Activated CD4-positive, alpha-beta T cell treated with anti-CD3 and anti-CD28 coated beads, Interleukin-2, amount 50 U/mL, for 16 hours (primary cell): ENCODE measurements at regions not wholly inside any gene's neighbourhood (a gene's known extent, or its start where the extent isn't known, plus 50 kb on each side); places are given as distances from the start of the nearest gene placed in this dataset.

ENCODE experiments used
- DNase-seq: peaks from one replicate; pipeline ENCODE4 v3.0.0-alpha.2; 2020

DNA sequence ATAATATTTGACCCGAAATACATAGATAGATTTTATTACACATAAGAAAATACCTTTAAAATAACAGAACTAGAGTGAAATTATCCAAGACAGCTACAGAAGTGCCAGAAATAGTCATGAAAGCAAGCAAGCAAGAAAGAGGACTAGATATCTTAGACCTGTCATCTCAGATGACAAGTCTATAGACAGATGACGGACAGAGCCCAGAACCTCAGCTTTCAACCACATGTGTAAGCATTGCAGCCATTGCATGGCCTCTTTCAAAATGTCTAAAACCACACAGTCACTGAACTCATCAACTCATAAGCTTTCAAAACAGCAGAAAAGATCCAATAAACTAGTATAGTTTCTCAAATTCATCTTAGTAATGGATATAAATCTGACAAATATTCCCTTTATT lies 59.8 kb upstream of the FHIT start:
- no peak for DNase-seq

DNA sequence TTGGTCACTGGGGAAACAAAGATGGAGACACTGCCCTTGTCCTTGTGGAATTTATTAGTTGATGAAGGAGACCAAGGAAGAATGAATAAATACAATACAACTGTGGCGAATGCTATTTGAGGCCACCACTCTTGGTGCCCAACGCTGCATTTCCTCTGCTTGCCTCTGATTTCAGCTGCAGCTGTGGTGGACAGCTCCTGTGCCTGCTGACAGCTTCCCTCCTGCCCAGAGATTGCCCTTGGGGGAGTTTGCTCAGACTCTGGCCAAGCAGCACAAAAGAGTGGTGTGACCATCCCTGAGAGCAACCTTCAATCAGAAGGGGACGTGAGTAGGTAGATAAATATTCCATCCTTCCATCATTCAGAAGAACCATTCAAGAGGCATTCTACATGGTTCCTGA lies 64.6 kb upstream of the FHIT start:
- DNase-seq, result no peak

DNA sequence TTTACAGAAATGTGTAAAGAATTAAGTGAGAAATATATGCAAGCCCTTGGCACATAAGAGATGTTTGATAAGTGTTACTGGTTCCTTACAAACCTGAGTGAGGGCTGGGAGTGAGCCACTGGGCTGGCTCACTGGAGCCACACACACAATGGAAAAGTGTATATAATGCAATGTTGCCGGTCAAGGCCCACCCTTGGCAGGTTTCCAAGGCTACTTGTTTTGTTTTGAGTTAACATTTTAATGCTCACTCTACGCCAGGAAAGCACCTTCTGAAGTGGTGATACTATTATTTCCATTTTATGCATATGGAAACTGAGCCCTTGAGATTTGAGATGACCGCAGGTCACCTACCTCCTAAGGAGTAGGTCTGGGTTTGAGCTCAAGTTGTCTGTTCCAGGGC lies 71.8 kb upstream of the FHIT start:
- DNase-seq, result no peak

DNA sequence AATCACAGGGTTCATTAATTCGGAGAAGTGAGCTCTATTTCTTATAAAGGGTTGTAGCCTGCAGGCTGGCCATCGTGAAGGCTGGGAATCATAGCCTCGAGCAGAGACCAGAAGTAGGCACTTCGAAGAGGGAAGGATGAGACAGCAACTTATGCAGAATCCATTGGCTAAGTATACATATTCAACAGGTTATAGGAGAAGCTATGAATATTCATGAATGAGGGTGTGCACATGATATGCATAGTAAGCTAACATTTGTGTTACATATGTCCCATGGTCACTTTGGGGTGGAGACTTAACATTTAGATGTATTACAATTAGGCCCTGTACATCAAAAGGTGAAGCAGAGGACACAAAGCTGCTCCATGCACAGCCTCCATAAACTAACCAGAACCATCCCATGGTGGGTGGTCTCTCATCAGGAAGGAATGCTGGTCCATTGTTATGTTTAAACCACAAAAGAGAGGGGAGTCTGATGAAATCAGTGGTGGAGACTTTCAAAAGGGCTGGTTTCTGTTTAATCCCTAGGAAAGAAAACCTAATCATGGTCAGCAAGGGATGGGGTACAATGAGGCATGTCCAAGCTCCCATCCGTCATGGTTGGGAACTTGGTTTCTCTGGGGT lies 80.8 kb upstream of the FHIT start:
- no peak for DNase-seq

DNA sequence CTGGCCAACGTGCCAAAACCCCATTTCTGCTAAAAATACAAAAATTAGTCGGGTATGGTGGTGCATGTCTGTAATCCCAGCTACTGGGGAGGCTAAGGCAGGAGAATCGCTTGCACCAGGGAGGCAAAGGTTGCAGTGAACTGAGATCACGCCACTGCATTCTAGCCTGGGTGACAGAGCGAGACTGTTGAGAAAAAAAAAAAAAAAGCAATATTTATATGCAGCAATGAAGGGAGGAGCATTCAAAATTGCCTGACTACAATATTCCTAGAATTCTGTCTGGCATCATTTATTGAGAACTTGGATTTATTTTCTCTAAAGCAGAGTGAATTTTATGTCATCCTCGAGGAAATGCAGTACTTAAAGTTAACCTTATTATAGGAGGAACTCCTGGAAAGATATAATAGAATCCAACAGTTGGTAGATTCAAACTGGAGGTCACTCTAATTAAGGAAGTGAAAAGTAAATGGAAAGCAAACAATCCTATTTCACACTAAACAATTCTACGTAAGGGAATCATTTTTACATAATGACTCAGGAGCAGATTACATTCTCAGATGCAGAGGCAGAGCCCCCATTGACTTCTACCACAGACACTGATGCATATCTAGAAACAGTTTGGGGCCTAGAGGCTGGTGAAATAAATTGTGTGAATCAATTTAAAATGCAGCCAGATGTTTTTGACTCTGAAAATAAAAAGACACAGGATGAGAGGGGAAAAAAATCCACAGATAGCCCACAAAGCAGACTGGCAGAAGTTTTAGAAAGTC lies 82.1 kb upstream of the FHIT start:
- DNase-seq, result no peak

DNA sequence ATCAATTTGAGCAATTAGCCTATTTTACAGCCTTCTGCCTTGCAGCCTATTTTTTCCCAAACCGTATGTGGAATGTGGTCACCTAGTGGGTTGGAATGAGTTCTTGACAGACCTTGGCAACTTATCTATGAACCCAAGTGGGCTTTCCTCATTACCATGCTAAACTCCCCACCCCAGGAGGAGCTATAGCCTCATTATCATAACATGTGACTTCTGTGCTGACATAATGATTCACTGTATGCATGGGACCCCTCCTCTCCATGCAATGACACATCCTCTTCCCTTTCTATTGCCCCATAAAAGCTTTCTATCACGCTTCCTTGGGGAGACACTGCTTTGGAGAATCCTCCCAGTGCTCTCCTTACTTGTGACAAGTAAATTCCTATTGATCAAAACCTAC lies 83.5 kb upstream of the FHIT start:
- no peak for DNase-seq

DNA sequence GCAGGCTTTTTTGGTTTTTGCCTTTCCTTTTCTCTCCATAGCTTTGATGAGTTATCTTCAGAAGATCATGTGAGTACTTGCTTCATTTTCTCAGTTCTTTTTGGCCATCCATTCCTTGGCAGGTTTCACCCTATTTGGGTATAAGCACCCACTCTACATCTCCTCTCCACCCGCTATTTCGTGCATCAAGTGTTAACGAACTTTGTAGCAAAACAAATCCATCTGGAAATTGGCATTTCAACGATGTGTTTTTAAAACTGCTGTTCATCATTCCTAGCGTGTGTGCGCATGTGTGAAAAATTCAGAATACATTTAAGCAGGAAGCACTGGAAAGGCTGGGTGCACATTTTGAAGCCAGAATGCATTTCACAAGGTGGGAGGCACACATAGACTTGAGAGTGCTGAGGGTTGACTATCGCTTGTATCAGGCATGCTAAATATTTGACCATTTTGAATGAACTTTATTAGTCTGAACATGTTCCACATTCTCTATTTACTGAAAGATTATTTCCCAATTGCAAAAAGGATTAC lies 89.7 kb upstream of the FHIT start:
- DNase-seq, result no peak

DNA sequence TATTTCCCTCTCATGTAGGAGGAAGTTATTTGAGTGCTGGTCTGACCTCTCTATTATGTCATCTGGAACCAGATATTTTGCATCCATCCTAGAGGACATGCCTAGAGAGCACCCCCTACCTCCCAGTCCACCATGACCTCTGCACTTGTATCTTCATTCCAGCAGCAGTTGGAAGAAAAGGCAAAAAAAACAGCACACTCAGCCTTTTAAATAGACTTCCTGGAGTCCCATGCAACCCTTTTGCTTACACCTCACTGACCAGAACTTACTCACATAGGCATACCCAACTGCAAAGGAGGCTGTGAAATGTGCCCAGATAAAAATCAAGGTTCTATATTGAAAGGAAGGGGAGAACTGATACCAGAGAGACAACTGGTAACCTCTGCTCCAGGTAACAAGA lies 92.3 kb upstream of the FHIT start:
- DNase-seq, result no peak

DNA sequence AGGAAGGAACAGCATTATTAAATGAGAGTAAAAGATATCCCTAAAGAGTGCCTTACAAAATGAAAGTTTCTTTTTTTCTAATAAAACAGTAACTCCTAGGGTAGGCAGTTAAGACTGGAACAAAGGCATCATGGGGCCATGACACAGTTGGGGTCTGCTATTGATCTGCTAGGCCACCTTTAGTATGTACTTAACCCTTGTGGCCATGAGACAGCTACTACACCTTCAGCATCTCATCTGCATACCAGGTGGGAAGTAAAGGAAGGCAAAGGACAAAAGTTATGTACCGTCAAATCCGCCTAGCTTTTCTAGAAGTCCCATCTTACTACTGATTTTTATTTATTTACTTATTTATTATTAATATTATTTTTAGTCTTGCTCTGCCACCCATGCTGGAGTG lies 93.8 kb upstream of the FHIT start:
- no peak for DNase-seq

DNA sequence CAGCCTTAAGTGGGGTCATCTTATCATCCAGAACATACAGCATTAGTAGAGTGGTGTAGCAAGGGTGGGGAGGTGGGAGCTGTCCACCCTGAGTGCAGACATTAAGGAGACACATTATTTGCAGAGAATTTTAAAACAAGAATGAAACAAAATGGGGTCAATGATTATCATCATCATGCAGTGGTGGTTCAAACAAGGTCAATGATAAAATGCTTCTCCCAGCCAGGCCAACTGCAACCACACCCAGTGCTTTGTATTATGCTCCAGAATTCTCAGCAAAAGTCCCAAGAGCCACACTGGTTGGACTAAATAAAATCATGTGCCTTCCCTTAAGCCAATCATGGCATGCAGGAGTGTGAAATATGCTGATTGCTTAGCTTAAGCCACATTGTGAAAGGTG lies 96.7 kb upstream of the FHIT start:
- no peak for DNase-seq

DNA sequence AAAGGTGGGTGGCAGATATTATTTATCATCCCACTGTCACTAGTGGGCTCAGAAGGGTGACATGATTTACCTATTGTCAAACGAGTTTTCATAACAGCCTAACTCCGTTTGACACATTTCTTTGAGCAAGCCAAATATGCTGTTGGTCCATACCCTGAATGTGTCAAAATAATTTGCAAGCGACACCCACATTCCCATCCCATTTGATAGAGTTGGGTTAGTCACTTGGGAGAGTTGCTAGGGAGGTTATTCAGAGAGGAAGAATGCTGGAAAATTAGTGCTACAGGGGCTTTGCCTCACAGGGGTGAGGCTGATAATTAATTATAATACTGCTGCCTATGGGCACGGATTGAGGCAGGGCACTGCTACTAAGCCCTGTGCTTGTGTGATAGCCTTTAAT lies 98.5 kb upstream of the FHIT start:
- no peak for DNase-seq

DNA sequence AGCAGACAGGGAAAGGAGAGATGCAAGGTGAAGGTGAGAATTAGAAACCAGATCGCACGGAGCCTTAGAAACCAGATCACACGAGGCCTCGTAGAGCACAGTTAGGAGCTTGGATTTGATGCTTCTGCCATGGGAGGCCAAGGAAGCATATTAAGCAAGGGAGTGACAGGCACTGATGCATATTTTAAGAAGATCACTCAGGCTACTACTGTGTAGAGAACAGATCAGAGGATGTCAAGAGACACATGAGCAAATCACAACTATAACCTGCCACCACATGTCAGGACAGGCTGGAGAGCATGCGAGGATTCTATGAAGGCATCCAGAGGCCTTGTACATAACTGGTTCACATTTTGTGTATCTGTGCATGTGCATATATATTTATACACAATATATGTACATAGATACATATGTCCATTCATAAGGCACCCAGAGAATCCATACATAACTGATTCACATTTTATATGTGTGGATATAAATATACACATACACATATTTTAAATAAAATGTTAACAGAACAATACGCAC lies 99.6 kb upstream of the FHIT start:
- no peak for DNase-seq

DNA sequence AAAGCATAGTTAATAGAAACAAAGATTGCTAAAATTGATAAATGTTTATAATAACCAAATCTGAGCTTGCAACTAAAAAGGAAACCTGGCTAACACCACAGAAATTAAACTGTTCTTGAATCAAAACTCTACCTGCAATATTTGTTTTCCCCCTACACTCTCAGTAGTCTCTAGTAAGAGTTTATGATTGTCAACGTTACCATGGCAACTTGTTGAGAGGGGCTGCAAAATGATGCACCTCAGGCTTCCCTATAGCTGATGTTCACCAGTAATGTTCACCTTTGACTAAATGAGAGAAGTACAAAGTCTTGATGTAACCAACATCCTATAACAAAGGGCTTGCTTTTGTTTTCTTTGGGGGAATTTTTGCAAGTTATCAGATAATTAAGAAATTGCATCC lies 101.1 kb upstream of the FHIT start:
- DNase-seq, result no peak

DNA sequence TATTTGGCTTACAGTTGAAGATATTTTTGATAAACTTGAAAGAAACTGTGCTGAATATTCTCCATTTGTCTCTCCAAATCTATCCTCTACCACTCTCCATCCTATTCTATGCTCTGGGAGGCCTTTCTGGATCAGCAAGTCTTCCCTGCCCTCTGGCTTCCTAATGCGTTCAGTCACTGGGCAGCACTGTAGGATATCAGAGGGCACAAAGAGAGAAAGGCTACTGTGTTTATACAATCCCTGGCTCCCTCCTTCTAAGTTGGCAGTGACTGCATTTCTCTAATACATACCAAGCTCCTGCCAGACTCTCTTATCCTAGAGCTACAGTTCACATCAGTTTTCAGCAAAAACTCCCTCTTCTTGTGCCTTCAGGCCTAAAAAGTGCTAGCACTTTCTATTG lies 102.1 kb upstream of the FHIT start:
- DNase-seq, result no peak

DNA sequence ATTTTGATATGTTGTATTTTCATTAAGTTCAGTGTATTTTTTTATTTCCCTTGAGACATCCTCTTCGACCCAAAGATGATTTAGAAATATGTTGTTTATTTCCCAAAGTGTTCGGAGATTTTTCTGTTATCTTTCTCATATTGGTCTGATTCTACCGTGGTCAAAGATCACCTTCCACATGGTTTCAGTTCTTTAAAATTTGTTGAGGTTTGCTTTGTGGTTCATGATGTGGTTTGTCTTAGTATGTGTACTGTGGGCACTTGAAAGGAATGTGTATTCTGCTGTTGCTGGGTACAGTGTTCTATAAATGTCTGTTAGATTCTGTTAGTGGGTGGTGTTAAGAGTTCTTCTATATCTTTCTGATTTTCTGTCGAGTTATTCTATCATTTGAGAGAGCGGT lies 103.4 kb upstream of the FHIT start:
- no peak for DNase-seq

DNA sequence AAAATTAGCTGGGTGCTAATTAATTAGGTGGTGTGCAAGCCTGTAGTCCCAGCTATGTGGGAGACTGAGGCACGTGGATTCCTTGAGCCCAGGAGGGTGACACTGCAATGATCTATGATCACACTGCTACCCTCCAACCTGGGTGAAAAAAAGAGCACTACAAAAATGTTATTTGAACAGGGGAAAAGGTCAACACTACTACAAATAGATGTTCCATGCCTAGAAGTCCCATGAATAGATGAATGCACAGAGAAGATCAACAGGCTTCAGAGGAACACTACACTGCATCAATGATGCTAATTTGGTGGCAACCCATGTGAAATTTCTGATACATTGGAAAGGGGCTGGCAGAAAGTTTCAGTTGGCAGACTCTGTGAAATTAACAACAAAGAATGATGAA lies 105.4 kb upstream of the FHIT start:
- no peak for DNase-seq

DNA sequence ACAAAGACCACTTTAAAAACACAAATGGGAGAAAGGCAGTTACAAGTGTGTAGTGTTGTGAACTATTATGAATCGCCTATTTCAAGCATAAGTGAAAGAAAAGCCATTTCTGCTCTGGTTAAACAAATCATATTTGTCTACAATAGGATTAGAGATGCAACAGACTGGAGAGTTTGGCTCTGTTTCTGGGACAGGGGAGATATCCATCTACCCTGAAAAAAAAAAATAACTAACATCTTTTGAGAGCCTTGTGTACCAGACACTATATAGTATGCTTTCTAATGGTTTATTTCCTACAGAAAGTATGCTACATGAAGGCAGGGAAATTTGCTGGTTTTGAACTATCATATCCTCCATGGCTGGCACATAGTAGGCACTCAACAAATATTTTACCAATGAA lies 106.7 kb upstream of the FHIT start:
- no peak for DNase-seq

DNA sequence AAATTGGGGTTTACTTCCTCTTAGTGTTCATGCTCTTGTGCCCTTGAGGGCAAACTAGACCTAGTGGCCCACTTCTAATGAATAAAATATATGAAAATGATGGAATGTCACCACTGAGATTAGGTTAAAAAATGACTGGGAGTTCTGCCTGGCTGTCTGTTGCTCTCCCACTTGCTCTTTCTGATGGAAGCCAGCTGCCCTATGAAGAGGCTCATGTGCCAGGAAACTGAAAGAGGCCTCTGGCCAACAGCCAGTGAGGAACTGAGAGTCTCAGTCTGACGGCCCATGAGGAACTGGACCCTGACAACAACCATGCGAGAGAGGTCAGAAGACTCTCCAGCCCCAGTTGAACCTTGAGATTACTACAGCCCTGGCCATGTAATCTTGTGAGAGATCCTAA lies 107.1 kb upstream of the FHIT start:
- DNase-seq, result no peak

DNA sequence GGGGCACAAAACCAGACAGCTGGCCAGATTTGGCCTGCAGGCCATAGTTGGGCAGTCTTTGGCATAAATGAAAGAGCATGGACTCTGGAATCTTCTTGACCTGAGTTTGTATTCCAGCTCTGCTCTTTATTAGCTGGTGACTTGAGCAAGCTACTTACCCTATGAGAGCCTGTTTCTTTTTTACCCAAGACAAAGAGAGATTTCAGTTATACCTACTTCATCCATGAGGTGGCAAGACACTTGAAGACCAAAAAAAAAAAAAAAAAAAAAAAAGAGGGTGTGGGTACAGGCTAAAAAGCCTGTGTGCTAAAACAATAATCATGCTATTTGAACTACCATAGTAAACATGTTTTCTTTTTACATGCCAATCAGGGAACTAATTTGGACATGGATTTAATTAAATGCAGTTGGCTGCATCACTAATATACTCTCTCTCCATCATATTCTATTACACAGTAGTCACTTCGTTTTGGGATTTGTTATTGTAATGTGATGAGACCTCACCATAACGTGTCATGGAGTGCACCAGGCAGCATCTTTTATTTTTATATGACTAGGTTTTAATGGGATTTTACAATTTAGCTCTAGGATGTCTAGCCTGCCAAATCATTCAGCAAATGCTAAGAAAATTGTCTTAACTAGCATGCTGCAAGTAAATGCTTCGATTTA lies 109.2 kb upstream of the FHIT start:
- DNase-seq, result no peak

DNA sequence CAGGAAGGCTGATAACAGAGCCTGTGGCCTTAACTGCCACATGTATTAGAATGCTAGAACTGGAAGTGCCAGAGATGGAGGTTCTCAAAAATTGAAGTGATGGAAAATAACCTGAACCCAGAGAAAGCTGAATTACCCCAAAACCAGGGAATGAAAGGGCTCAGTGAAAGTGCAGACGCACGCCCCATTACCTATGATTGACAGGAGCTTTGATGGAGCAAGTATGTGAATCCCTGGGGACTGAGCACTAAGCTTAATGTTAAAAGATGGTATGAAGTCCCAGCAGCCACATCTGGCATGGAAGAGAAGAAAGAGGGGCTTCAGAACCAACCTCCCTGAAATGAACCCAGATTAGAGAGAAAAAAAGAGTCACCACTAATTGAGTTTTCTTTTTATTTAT lies 118.4 kb upstream of the FHIT start:
- no peak for DNase-seq

DNA sequence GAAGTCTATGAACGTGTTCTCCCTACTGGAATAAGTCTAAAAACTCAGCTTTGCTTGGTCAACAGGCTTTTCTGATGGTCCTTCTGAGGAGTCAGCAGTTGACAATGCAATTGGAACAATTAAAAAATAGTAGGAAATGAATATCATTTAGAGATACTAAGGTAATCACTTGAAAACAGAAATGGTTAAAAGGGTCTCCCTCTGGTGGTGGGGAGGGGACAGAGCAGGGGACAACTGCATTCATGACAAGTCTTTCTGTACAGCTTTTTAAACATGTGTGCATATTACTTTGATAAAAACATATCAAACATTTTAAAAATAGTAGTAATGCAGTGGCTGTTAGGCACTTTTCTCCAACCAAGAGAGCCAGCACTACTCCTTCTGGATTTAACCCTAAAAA lies 119.9 kb upstream of the FHIT start:
- peak; percentile 21 for DNase-seq

DNA sequence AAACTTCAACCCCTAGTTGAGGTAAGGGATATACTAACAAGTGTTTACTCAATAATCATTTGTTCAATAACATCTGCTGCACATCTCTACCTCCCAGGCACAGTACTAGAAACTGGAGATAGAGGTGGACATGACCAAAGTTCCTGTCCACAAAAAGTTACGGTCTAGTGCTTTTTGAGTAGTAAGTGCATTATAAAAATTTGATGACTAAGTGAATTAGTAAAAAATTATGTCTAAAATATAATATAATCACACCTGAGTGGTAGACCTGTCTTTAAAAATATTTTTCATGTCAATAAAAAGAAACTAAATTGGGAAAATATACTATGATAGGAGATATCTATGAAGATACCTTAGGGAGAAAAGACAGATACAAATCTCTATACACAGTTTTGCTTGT lies 121.5 kb upstream of the FHIT start:
- no peak for DNase-seq

DNA sequence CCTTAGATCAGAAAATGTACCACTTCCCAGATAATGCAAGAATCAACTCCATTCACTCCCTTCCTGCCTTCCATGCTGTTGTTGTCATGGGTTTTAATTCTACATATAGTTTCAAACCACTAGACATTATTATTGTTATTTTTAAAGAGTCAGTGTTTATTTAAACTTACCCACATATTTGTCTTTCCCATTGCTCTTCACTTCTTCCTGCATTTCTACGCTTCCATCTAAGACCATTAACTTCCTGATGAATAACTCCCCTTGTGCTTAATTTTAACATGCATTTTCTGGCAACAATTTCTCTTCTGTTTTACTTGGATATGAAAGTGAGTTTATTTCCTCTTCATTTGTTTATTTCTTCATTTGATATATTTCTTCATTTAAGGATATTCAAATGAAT lies 127.1 kb upstream of the FHIT start:
- no peak for DNase-seq

DNA sequence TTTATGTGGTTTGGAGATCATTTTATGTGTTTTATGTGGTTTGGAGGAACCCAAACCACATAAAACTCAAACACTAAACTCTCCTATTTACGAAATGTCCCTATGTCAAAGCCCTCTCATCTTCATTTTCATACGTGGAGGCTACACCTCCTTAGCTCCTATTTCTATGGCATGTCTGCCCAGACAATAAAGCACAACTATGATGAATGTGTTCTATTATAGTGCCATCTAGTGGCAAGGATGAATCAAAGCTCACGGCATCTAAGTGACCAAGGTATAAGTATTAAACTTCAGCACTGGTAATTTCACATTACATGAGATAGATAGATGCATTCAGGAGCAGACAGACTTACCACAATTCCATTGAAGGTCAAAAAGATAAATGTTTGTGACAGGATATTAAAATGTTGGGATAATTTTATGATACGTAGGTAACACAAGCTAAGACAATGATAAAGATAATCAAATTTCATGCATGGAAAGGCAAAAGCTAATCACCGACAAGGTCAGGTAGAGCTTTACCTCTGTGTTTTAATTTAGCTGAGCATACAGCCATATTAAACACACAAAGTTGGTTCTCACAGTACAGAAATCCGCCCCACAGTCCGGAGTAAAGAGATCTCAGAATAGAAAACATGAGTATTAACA lies 130.6 kb upstream of the FHIT start:
- peak; percentile 55 for DNase-seq
